Hematopoietic multipotent progenitor cell treated with erythropoietin and hydrocortisone succinate and interleukin-3 and kit ligand, for 17 days (in vitro differentiated cells): ENCODE measurements at regions not wholly inside any gene's neighbourhood (a gene's known extent, or its start where the extent isn't known, plus 50 kb on each side); places are given as distances from the start of the nearest gene placed in this dataset.
"Not testable (repeated sequence)": the region's sequence is repeated elsewhere in the genome, so short reads cannot be mapped to it uniquely, and the experiment has no call there.

ENCODE experiments used
- DNase-seq: peaks from one replicate; pipeline ENCODE4 v3.0.0-alpha.2; 2015; ENCODE audit warnings: low spot score

DNA sequence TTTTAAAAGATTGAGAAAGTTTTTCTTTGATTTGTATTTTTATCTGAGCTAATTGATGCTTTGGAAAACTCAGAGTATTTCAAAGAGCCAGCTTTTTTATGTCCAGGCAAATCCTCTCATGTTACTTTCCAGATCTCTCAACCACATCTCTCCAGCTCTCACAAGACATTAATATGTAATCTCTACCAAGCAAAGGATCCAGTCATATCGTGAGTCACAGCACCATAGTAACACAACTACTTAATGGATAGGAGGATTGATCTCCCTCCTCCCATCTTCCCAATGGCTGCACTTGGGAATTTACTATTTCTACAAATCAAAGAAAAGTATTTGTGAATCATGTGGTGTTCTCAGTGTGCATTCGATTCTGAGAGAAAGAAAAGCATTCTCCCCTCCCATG lies 63.3 kb downstream of the POU4F1 start:
- no peak for DNase-seq

DNA sequence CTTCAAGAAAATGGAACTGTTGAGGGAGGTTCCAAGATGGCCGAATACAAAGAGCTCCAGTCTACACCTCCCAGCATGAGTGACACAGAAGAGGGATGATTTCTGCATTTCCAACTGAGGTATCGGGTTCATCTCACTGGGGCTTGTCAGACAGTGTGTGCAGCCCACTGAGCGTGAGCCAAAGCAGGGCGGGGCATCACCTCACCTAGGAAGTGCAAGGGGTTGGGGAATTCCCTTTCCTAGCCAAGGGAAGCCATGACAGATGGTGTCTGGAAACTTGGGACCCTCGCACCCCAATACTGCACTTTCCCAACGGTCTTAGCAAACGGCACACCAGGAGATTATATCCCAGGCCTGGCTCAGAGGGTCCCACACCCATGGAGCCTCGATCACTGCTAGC lies 77.3 kb downstream of the POU4F1 start:
- DNase-seq: not testable (repeated sequence)

DNA sequence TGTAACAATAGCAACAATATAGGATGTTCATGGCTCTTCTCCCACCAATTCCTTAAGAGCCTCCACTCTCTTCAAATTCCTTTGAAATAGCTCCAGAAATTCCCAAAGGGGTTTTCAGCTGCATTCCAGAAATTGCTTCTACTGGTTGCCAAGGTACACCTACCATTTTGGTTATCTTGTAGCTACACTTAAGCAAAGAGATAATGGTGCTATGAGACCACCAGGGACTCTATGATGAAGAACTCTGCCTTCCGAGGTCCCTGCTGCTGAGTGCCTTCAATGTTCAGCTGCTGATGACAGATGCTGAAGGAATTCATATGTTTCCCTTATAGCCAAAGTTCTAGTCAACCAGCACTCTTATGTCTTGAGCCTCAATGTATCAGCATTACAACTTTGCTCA lies 78.4 kb downstream of the POU4F1 start:
- no peak for DNase-seq

DNA sequence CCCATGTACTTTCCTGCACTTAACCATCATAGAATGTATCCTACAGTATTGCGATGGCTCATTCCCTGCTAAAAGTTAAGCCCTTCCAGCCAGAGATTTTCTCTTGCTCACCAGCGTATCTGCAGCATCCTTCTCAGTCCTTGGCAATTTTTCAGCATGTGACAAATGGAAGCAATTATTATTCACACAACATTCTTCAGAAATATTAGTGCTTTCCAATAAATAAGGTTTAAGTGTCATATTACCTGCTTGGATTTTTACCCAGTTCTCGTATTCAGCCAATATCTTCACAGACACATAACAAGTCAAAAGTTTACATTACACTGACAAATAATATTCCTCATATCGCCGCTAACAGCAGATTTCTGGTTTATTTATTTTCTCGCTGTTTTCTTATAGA lies 82.3 kb downstream of the POU4F1 start:
- DNase-seq: no peak

DNA sequence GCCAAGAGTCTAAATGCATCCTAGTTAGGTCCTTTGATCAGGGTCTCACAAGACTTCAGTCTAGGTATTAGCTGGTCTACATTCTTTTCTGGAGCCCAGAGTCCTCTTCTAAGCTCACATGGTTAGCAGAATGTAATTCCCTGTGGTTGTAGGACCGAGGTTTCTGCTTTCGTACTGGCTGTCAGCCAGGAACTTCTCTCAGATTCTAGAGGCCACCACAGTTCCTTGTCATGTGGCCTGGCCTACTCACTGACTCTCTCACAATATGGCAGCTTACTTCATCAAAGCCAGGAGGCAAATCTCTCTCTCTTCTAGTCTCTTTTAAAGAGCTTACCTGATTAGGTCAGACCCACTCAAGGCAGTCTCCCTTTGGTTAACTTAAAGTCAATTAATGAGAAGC lies 82.9 kb downstream of the POU4F1 start:
- no peak for DNase-seq

DNA sequence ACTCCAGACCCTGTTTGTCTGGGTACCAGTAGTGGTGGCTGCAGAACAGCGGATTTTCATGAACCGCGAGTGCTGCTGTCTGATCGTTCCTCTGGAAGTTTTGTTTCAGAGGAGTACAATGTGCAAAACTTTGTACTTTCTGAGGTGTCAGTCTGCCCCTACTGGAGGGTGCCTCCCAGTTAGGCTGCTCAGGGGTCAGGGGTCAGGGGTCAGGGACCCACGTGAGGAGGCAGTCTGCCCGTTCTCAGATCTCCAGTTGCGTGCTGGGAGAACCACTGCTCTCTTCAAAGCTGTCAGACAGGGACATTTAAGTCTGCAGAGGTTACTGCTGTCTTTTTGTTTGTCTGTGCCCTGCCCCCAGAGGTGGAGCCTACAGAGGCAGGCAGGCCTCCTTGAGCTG lies 84.9 kb downstream of the POU4F1 start:
- not testable (repeated sequence) for DNase-seq

DNA sequence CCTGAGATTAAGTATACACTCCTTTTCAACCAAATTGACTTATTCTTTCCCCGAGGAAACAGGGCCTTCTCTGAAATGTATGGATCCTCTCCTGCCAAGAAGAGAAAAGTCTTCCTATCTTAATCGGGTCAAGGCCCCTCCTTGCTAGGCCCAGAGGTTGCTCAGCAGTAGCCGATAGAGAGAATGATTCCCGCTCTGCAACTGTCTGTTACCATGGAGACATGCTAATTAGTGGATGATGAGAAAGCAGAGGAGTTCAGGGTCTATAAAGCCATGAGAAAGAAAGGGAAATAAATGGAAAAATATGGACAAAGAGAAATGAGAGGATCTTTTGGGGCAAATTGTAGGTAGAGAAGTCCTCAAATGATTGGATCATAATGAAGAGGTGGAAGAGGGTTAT lies 103.5 kb downstream of the POU4F1 start:
- no peak for DNase-seq

DNA sequence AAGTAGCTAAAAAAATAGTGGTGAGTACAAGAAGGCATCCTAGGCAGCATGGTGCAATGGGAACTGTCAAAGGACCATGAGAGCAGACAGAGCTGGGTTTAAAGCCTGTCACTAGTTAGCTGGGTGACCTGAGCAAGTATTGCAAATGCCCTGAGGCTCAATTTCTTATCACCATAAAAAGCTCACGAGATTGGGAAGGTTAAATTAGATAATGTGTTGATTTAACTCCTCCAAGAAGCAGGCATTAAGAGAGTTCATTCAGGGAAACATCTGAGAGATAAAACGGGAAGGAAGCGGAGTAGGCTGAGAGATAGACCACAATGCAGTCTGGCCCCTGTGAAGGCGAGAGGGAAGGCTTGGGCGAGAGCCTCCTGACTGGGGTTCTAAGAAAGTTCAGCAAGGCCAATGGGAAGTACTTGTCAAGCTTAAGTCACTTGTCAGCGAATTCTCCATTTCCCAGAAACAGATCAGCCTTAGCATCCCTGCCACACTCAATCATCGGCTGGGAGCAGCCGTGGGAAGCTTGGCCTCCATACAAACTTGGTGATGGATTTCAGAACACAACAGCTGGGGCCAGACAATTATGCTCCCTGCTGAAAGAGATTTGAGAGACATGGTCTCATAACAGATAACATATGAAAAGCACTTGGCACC lies 105.5 kb downstream of the POU4F1 start:
- DNase-seq: no peak

DNA sequence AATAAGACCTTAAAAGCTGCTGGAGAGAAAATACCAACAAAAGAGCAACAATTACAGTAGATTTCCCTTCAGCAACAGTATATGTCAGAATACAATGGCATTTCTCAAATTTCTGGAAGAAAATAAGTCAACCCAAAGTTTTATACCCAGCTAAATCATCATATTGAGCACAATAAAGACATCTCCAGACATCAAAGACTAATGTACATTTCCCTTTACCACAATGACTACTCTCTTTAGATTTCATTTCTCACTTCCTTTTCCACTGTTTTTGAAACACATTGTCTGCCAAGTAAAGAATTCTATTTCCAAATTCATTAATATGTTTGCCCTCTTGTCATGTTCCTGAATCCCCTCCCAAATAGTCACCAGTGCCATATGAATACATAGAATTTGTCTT lies 111.4 kb downstream of the POU4F1 start:
- DNase-seq: no peak

DNA sequence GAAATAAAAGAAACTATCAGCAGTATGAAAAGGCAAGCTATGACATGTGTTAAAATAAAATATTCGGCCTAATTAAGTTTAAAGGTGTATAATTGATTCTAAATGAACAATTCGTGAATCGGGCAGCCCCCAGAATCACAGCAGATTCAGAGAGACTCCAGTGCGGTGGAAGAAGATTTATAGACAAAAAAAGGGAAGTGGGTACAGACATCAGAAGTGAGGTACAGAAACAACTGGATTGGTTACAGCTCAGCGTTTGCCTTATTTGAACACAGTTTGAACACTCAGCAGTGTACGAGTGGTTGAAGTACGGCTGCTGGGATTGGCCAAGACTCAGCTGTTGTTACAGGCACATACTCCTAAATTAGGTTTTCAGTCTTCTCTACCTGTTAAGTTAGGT lies 113.1 kb downstream of the POU4F1 start:
- not testable (repeated sequence) for DNase-seq

DNA sequence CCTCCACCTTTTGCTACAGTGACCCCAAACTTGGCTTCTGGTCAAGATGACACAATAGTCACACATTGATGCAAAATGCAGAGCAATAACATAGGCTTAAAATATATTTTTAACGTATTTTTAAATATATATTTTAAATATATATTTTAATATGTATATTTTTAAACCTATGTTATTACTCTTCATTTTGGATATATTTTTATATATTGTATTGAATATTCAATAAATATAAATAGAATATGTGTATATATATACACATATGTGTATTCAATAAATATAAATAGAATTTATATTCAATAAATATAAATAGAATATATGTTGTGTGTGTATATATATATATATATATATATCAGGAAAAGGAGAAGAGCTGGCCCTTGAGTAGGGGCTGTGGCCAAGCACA lies 115.6 kb downstream of the POU4F1 start:
- no peak for DNase-seq

DNA sequence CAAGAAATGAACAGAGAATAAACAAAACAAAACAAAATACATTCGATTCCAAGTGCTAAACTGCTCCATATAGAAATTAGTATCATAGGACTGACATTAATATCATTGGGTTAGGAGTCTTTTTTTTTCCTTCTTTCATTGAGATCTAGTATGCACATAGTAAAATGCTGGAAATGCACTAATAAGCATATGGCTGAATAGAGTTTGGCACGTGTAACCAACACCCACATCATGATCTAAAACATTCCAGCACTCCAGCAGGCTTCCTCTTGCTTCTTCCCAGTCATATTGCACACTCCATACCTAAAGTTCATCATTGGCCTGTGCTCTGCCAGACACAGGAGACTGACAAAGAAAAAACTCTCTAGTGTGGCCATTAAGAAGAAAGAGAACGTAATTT lies 117.5 kb downstream of the POU4F1 start:
- no peak for DNase-seq

DNA sequence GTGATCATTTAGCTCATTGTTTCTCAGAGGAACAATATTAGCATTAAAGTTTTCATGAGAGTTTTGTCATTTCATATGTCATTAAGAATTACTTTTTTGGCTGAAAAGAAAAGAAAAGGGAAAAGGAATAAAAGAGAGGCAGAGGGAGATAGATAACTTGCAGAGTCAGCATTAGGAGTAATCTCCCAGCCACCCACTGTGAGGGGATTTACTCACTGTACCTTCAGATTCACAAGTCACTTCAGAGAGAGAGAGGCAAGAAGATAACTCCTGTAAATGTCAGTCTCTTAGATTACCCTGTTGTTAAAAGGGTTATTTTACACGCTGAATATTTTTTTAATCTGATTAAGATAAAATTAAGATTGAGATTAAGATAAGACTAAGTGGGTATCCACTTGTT lies 125.2 kb downstream of the POU4F1 start:
- no peak for DNase-seq

DNA sequence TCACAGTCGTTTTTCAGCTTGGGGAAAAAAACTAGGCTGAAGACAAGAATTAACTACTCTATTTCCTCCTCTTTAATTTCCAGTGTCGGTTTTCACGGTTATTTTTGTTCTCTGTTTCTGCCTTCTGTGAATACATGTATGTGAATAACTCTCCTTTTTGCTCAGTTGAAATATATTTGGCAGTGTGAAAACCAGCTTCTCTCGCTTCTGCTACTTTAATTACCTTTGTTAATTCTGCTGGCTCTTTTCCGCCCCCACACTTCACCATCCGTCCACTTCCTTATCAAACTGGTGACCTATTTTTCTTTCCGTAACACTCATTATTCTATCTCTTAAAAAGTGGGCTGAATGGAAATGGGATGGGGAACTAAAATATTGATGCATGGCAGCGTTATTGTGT lies 126.4 kb downstream of the POU4F1 start:
- no peak for DNase-seq

DNA sequence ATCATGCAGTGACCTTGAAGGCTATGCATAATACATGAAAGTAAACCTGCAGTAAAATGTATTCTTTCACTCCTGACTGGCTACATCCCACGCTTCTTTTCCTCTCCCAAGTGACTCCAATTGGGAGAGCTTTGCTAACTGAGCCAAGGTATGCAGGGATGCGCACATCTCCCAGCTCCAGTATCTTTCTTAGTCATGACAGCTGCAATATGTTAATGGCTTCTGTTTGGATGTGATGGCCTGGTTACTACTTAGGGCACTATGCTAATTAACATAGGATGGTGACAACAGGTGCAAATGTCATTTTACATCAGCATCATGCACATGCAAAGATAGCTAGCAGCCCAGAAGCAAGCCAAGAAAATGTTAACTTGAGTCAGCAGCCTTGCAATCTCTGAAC lies 134.7 kb downstream of the POU4F1 start:
- no peak for DNase-seq

DNA sequence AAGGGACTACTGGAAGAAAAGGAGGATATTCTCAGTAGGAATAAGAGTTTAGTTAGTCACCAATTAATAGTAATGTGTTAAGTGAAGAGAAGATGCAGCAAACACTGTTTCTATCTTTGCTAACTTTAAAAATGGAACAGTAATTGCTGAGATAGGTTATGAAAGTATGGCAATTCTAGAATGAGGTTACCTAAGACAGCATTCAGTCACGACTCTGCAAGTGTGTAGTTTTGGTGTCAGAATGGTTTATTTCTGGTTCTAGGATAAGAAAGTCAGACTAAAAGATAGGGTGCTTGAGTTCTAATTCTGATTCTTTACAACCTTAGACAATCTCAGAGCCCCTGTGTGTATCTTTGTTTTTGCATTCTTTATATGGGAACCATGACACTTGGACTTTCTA lies 138.1 kb downstream of the POU4F1 start:
- DNase-seq: no peak

DNA sequence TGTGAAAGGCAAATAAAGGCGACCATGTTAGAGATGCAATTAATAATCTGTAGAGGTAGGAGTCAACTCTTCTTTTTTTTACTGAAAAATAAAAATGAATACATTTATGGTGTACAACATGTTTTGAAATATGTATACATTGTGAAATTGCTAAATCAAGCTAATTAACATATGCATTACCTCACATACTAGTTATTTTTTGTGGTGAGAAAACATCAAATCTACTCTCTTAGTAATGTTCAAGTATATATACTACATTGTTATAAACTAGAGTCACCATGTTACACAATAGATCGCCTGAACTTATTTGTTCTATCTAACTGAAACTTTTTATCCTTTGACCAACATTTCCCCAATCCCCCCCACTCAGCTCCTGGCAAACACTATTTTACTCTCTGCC lies 143.2 kb downstream of the POU4F1 start:
- no peak for DNase-seq

DNA sequence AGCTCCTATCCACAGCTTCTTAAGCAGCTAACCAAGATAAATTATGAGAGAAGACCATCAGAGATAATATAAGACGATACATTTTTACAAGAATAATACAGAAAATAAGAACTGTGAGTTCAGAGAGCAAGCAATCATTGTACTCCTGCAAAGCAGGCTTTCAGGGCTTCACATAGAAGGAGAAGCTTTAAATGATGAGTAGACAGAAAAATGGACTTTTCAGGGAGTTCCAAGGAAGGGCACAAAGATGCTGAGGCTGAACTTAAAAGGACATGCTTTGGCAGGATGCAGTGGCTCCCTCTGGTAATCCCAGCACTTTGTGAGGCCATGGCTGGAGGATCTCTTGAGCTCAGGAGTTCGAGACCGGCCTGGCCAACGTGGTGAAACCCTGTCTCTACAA lies 159.5 kb downstream of the POU4F1 start:
- no peak for DNase-seq

DNA sequence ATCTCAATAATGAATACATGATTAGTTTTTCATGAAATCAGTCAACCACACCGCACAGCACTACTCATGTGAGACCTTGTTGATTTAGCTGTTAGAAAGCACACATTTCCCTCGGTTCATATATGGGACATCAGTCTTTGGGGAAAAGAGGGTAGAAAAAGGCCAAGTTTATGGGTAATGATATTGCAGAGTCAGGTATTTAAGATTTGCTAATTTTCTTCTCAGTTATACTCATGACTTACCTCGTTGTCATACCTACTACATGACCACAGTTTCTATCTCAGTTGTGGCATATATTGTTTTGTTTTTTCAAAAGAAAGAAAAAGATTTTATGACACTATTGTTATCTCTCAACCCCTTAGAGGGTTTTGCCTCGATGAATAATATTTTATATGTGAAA lies 165.6 kb downstream of the POU4F1 start:
- DNase-seq: no peak

DNA sequence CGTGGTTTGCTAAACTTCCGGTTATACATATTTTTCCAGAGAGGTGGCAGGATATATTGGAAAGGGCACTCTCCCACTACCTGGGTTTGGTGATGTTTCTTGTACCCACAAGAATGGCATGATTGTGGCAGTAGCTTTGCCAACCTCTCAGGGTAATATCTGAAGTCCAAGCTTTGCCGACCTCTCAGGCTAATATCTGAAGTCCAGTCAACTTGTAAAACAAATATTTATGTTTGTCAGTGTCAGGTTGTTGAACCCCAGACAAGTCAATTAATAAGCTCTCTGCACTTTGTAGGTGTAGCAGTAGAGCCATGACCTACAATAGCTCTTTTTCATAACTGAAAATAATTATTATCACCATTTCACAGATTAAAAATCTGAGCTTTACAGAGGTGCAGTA lies 167.0 kb downstream of the POU4F1 start:
- no peak for DNase-seq

DNA sequence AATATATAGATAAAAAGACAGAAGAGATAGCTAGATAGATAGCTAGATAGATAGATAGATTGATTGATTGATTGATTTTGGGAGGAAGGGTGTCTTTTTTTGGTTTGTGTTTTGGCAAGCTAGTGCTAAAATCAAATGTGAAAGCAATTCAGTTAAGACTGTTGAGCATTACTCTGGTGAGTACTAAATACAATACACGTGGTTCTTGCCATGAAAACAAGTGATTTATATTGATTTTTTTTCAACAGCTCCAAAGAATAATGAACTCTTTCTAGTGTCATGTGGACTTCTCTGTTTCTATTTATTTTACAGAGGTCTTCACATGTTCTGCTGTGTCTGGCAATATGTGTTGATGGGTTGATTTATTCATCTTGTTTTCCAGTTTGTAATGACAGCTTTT lies 172.0 kb downstream of the POU4F1 start:
- no peak for DNase-seq

DNA sequence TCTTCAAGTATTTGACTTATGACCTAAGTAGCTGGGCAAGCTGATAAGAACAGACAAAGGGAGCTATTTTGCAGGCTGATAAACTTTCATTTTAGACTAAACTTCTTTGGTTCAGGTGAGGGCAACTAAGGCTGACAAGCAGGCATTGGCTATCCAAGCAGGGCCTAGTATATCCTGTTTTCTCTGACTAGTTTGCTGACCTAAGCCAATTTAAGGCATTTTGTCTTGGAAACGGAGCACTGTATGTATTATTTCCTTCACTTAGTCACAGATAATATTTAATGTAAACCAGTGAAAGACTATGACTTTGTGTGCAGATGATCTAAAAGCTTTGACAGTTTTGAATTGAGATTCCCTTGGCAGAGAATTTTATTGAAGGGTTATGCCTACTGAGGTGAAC lies 172.5 kb downstream of the POU4F1 start:
- no peak for DNase-seq

DNA sequence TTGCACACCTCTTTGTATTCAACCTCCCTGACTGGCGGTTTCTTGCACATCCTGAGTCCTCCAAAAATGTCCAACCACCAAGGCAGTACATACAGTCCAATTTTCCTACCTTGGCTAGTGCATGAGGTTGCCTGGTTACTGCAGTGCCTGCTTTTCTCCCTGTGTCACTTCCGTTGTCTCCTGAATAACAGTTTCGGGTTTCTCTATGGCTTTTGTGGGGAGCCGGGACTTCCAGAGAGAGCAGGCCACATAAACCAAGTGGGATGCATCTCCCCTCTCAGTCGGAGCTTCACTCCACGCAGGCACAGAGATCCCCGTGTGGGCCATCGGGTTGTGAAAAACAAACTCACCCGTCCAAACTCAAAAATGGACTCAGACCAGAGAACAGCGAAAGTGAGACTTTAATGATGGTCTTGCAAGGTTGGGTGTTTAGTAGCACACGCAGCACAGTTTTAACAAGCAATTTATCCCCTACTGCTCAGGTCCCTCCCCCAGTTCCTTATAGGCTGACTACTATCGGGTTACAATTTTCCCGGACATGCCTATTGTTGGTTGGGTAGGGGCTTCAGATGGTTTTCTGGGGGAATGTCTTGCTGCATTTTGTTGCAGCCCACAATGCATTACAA lies 173.1 kb downstream of the POU4F1 start:
- DNase-seq: no peak

DNA sequence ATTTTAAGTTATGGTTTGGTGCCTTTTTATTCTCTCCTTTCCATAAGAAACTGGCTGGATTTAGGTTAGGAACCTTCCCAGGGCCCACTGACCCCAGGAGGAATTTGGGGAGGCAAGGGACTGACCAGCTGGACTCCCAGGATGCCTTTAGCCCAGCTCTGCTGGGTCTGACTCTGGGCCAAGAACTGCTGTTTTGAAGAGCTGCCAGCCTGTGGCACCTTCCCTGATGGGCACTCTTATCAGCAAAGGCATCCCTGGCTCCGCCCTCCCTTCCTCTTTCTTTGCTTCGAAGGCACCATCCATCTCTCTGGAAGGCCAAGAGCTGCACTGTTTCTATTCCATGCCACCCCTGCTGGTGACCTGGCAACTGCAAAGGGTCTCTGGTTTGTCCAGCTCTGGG lies 174.7 kb downstream of the POU4F1 start:
- no peak for DNase-seq
